Esophagus squamous epithelium (tissue), 5 donors: ENCODE measurements at regions not wholly inside any gene's neighbourhood (a gene's known extent, or its start where the extent isn't known, plus 50 kb on each side); places are given as distances from the start of the nearest gene placed in this dataset.

ENCODE experiments used
- DNase-seq: peaks from one replicate; lab custom pipeline; 2025; lab: John Stamatoyannopoulos, UW
- H3K27ac ChIP-seq, 4 donors: fragments of 200-600 bp; sonication (generic); one replicate each; pipeline ENCODE4 v1.5.1; 2016 to 2019; ENCODE audit warnings: mild to moderate bottlenecking in 1 of 4
- H3K27me3 ChIP-seq, 4 donors: fragments of 200-600 bp; sonication (generic); 1 replicate in 3 of 4; 2 replicates in 1 of 4; pipeline versions ENCODE4 v1.5.1 to v1.6.0; 2017 to 2021; ENCODE audit warnings: antibody characterized with exemption in 1 of 4
- H3K36me3 ChIP-seq, 3 donors: fragments of 200-600 bp; sonication (generic); one replicate each; pipeline ENCODE4 v1.5.1; 2016 to 2019
- H3K4me1 ChIP-seq, 3 donors: fragments of 200-600 bp; sonication (generic); one replicate each; pipeline ENCODE4 v1.5.1; 2017 to 2019
- H3K4me3 ChIP-seq, 4 donors: fragments of 200-600 bp; sonication (generic); 1 replicate in 3 of 4; 2 replicates in 1 of 4; pipeline ENCODE4 v1.5.1; 2016 to 2019; ENCODE audit warnings: mild to moderate bottlenecking in 2 of 4, moderate library complexity in 1 of 4
- H3K9me3 ChIP-seq, 3 donors: fragments of 200-600 bp; sonication (generic); one replicate each; pipeline ENCODE4 v1.5.1; 2016 to 2019
- CTCF ChIP-seq, 6 experiments: fragments of 450-650 bp in 4 of 6; fragments of 200-600 bp in 2 of 6; sonication (generic) in 2 of 6; IDR thresholded peaks; one replicate each; pipeline ENCODE4 v1.5.1; 2016 to 2019; ENCODE audit warnings: antibody characterized with exemption in 6 of 6, mild to moderate bottlenecking in 4 of 6, moderate library complexity in 4 of 6
- POLR2A ChIP-seq, 4 donors: fragments of 450-650 bp; IDR thresholded peaks; one replicate each; pipeline ENCODE4 v1.6.1; 2017; ENCODE audit warnings: antibody characterized with exemption in 4 of 4, mild to moderate bottlenecking in 4 of 4, moderate library complexity in 3 of 4
- WGBS, 2 donors: methylation state at CpG; one replicate each; pipeline ENCODE4 v1.1.5; 2018; 5-methylcytosine and 5-hydroxymethylcytosine counted together
- intact Hi-C: fragments of 100-400 bp; cut with DNase I; formaldehyde crosslinking; loops from one replicate; pipeline ENCODE4 v1.15.0; 2022
- donor health status: DM: yes; HTN: yes; CAD: no.

- no peak overlapping the region for H3K27ac ChIP-seq
- H3K4me3 ChIP-seq = no peak overlapping the region
- H3K27me3 ChIP-seq = no peaks in the 10 kb centered on the region
- no peak for DNase-seq
- no peaks in the 10 kb centered on the region for H3K9me3 ChIP-seq
- peaks cover 0 to 1% (median 0%) of the 10 kb centered on the region in 3 donors for H3K4me1 ChIP-seq
- 65 to 72% methylated on average over 6 of the region's 6 CpGs for WGBS, 2 donors
- H3K36me3 ChIP-seq = no peaks in the 10 kb centered on the region
- intact Hi-C loops = no loop called here
- no peak for TF ChIP-seq POLR2A (IDR thresholded peaks at IDR 0.05)
- TF ChIP-seq CTCF (IDR thresholded peaks at IDR 0.05) = no peak
These were observed 51.5 kb upstream of the NANOGP8 start for GRCh38 chr15:35136321-35137189.
